IMR-90 (cell line): ENCODE measurements at regions not wholly inside any gene's neighbourhood (a gene's known extent, or its start where the extent isn't known, plus 50 kb on each side); places are given as distances from the start of the nearest gene placed in this dataset.

ENCODE experiments used
- ATAC-seq: fragments of 200-7000 bp; cut with Tn5 transposase; 2 replicates; pipeline ENCODE4 v1.9.1; 2020; ENCODE audit warnings: low read depth, mild to moderate bottlenecking, moderate library complexity
- BruUV-seq: library from RNA; stranded (reverse); fragments of 400-500 nt; replicated peaks from 2 replicates; lab custom pipeline; 2021; lab: Mats Ljungman, UMichigan
- CTCF ChIA-PET: fragments of 300-600 bp; formaldehyde crosslinking; extraction: SDS; loops from one replicate; lab custom pipeline; 2021; ENCODE audit warnings: antibody characterized with exemption; lab: Yijun Ruan, JAX
- POLR2A ChIA-PET: fragments of 300-600 bp; sonication (Branson Sonifier 250); formaldehyde crosslinking; loops from one replicate; lab custom pipeline; 2022; ENCODE audit warnings: antibody characterized with exemption; ENCODE audit not compliant: unreplicated experiment; lab: Charles Lee
- DNase-seq: peaks from one replicate; pipeline ENCODE4 v3.0.0; 2013
- H2AFZ ChIP-seq: replicated peaks from 2 replicates; pipeline ENCODE3; 2013; ENCODE audit warnings: low read length, mild to moderate bottlenecking; ENCODE audit not compliant: poor library complexity
- H2AK5ac ChIP-seq: 2 replicates; pipeline ENCODE4 v1.6.1; 2013; ENCODE audit warnings: low read depth, low read length, inconsistent platforms
- H2AK9ac ChIP-seq: replicated peaks from 2 replicates; pipeline ENCODE3; 2013; ENCODE audit warnings: mild to moderate bottlenecking, low read depth, low read length, moderate library complexity; ENCODE audit not compliant: poor library complexity
- H2BK120ac ChIP-seq: 2 replicates; pipeline ENCODE4 v1.6.1; 2013; ENCODE audit warnings: low read depth, low read length, inconsistent platforms
- H2BK15ac ChIP-seq: 3 replicates; pipeline ENCODE4 v1.6.1; 2013; ENCODE audit warnings: low read depth, low read length, inconsistent platforms
- H2BK20ac ChIP-seq: 2 replicates; pipeline ENCODE4 v1.6.1; 2013; ENCODE audit warnings: low read depth, mild to moderate bottlenecking, inconsistent platforms, low read length, moderate library complexity
- H2BK5ac ChIP-seq: 2 replicates; pipeline ENCODE4 v1.6.1; 2013; ENCODE audit warnings: mild to moderate bottlenecking, low read depth, low read length, inconsistent platforms; ENCODE audit not compliant: poor library complexity, severe bottlenecking
- H3K14ac ChIP-seq: replicated peaks from 2 replicates; pipeline ENCODE4 v1.6.1; 2013; ENCODE audit warnings: low read depth, low read length, inconsistent platforms
- H3K18ac ChIP-seq: 2 replicates; pipeline ENCODE4 v1.6.1; 2013; ENCODE audit warnings: low read depth, low read length, control low read depth
- H3K23ac ChIP-seq: 2 replicates; pipeline ENCODE4 v1.6.1; 2013; ENCODE audit warnings: low read depth, low read length, inconsistent platforms
- H3K27ac ChIP-seq: 2 replicates; pipeline ENCODE4 v1.5.1; 2013; ENCODE audit warnings: mild to moderate bottlenecking, control low read depth, low read length; ENCODE audit not compliant: insufficient read depth
- H3K27me3 ChIP-seq: 2 replicates; pipeline ENCODE4 v1.6.1; 2013; ENCODE audit warnings: low read length; ENCODE audit not compliant: control insufficient read depth, insufficient read depth
- H3K36me3 ChIP-seq: 2 replicates; pipeline ENCODE4 v1.6.1; 2013; ENCODE audit warnings: low read length, mixed read lengths; ENCODE audit not compliant: control insufficient read depth, insufficient read depth
- H3K4ac ChIP-seq: 2 replicates; pipeline ENCODE4 v1.6.1; 2013; ENCODE audit warnings: low read depth, low read length, inconsistent platforms
- H3K4me1 ChIP-seq: 2 replicates; pipeline ENCODE4 v1.6.1; 2013; ENCODE audit warnings: low read length, mixed read lengths; ENCODE audit not compliant: control insufficient read depth, insufficient read depth
- H3K4me2 ChIP-seq: 2 replicates; pipeline ENCODE4 v1.6.1; 2013; ENCODE audit warnings: low read depth, mild to moderate bottlenecking, control low read depth, low read length, moderate library complexity
- H3K4me3 ChIP-seq: 2 replicates; pipeline ENCODE4 v1.5.1; 2013; ENCODE audit warnings: low read depth, mild to moderate bottlenecking, control low read depth, low read length, moderate library complexity; ENCODE audit not compliant: insufficient read depth
- H3K56ac ChIP-seq: 2 replicates; pipeline ENCODE4 v1.6.1; 2013; ENCODE audit warnings: low read length, inconsistent platforms; ENCODE audit not compliant: insufficient read depth; ENCODE audit errors: extremely low read depth
- H3K79me1 ChIP-seq, 2 experiments: 2 replicates each; pipeline ENCODE4 v1.6.1; 2013; ENCODE audit warnings: low read length in 2 of 2, inconsistent platforms in 1 of 2, low read depth in 1 of 2
- H3K9ac ChIP-seq: 2 replicates; pipeline ENCODE4 v1.6.1; 2013; ENCODE audit warnings: low read depth, low read length, control low read depth
- H3K9me1 ChIP-seq: 2 replicates; pipeline ENCODE4 v1.6.1; 2013; ENCODE audit warnings: low read length, inconsistent platforms; ENCODE audit not compliant: insufficient read depth
- H3K9me3 ChIP-seq: 2 replicates; pipeline ENCODE4 v1.6.1; 2013; ENCODE audit warnings: low read length; ENCODE audit not compliant: control insufficient read depth, insufficient read depth
- H4K20me1 ChIP-seq: 2 replicates; pipeline ENCODE4 v1.6.1; 2013; ENCODE audit warnings: low read length, inconsistent platforms; ENCODE audit not compliant: insufficient read depth
- H4K5ac ChIP-seq: 2 replicates; pipeline ENCODE4 v1.6.1; 2013; ENCODE audit warnings: mild to moderate bottlenecking, low read depth, low read length, control low read depth
- H4K8ac ChIP-seq, 2 experiments: 2 replicates each; pipeline ENCODE4 v1.6.1; 2013; ENCODE audit warnings: low read depth in 2 of 2, low read length in 2 of 2, control low read depth in 1 of 2, inconsistent platforms in 1 of 2
- H4K91ac ChIP-seq: 2 replicates; pipeline ENCODE4 v1.6.1; 2013; ENCODE audit warnings: low read depth, low read length, inconsistent platforms; ENCODE audit not compliant: insufficient read depth
- BHLHE40 ChIP-seq: fragments of 150-350 bp; IDR thresholded peaks from 2 replicates; pipeline ENCODE4 v1.6.1; 2016; ENCODE audit warnings: mild to moderate bottlenecking, low read depth, low read length
- CEBPB ChIP-seq: IDR thresholded peaks from 2 replicates; pipeline ENCODE4 v1.6.1; 2012; ENCODE audit warnings: low read depth, low read length, improper control_type of control experiment
- CHD1 ChIP-seq: IDR thresholded peaks from 2 replicates; pipeline ENCODE4 v1.6.1; 2012; ENCODE audit warnings: low read depth, low read length, improper control_type of control experiment
- FOS ChIP-seq: fragments of 150-350 bp; IDR thresholded peaks from 2 replicates; pipeline ENCODE4 v1.6.1; 2016; ENCODE audit warnings: low read depth, low read length
- MAFK ChIP-seq: IDR thresholded peaks from 2 replicates; pipeline ENCODE4 v1.6.1; 2012; ENCODE audit warnings: low read depth, low read length, improper control_type of control experiment
- RAD21 ChIP-seq: IDR thresholded peaks from 2 replicates; pipeline ENCODE4 v1.6.1; 2012; ENCODE audit warnings: low read length, improper control_type of control experiment
- SMC3 ChIP-seq: fragments of 150-350 bp; IDR thresholded peaks from 2 replicates; pipeline ENCODE4 v1.6.1; 2016; ENCODE audit warnings: low read depth, mild to moderate bottlenecking, antibody characterized with exemption, low read length, moderate library complexity
- WGBS, 2 experiments: methylation state at CpG; one replicate each; pipeline versions ENCODE4 v1.1.5 to v1.1.7; 2013; ENCODE audit warnings: missing lambda C conversion rate in 2 of 2; ENCODE audit not compliant: insufficient read length in 1 of 2; ENCODE audit errors: extremely low coverage in 2 of 2; 5-methylcytosine and 5-hydroxymethylcytosine counted together
- dilution Hi-C: fragments of 300-500 bp; cut with HindIII; formaldehyde crosslinking; loops from one replicate; pipeline ENCODE4 v1.14.3; 2018; ENCODE audit warnings: low sequenced_read_pairs; ENCODE audit not compliant: unreplicated experiment
- in situ Hi-C: fragments of 300-500 bp; cut with MboI; formaldehyde crosslinking; loops from 3 replicates; pipeline ENCODE4 v1.14.3; 2019; ENCODE audit warnings: low sequenced_read_pairs, inconsistent platforms, mixed read lengths
- intact Hi-C: fragments of 100-400 bp; cut with micrococcal nuclease; formaldehyde crosslinking; loops from 2 replicates; pipeline ENCODE4 v1.10.0; 2022
- TF ChIP-seq, protein P1 (sequence below): fragments of 150-350 bp; IDR thresholded peaks from 2 replicates; pipeline ENCODE4 v1.6.1; 2016; ENCODE audit warnings: low read depth, mild to moderate bottlenecking, low read length, moderate library complexity, borderline replicate concordance
- TF ChIP-seq, protein P2 (sequence below): fragments of 150-350 bp; IDR thresholded peaks from 2 replicates; pipeline ENCODE4 v1.6.1; 2017; ENCODE audit warnings: mild to moderate bottlenecking, antibody characterized with exemption, low read length, low read depth

GRCh38 chr4:126468144-126468543, 1153.4 kb downstream of the FAT4 start:
- Histone ChIP-seq H4K5ac (peak overlapping the region; percentile 12; the same call in 1 of the 2 replicates), H3K9me1 (no peaks in the 10 kb centered on the region), H3K4me2 (no peak overlapping the region), H2BK20ac (peak overlapping the region; percentile 82), H3K36me3 (no peaks in the 10 kb centered on the region), H3K4ac (peak overlapping the region; percentile 80), H2BK120ac (peak overlapping the region; percentile 87), H3K18ac (peak overlapping the region; percentile 76; the same call in 1 of the 2 replicates), H3K9me3 (no peaks in the 10 kb centered on the region), H4K8ac (peak overlapping the region in 1 of 2 experiments; percentile 79; a peak in 1 of 4 replicates), H4K20me1 (no peaks in the 10 kb centered on the region), H2AFZ (no peak overlapping the region), H3K4me1 (peaks cover 5% of the 10 kb centered on the region), H4K91ac (peak overlapping the region; percentile 69; the same call in 1 of the 2 replicates), H3K27ac (peak overlapping the region; percentile 80; the same call in 1 of the 2 replicates), H3K23ac (peak overlapping the region; percentile 24; the same call in 1 of the 2 replicates), H3K9ac (no peak overlapping the region), H3K4me3 (no peak overlapping the region), H3K27me3 (no peaks in the 10 kb centered on the region), H2BK5ac (peak overlapping the region; percentile 82), H3K14ac (no peak overlapping the region; the same call in 1 of the 2 replicates), H2AK9ac (peak overlapping the region; percentile 61), H2AK5ac (peak overlapping the region; percentile 69), H3K56ac (peak overlapping the region; percentile 39; the same call in 1 of the 2 replicates), H3K79me1 (no peaks in the 10 kb centered on the region), H2BK15ac (peak overlapping the region; percentile 85; the same call in 1 of the 3 replicates)
- no TSS peak for BruUV-seq
- DNase-seq (no peak), ATAC-seq (peak; percentile 24; the same call in 1 of the 2 replicates)
- intact Hi-C loops, result no loop called here
- no CpG with 5 or more reads among the region's 1 CpG for WGBS, 2 experiments
- CTCF ChIA-PET, result interaction anchor here (0.6 kb wide), 1 partner anchor 811 kb away, joined by 3 read pairs; no protein-coding TSS in a partner anchor
- in situ Hi-C loops, result no loop called here
- dilution Hi-C loops, result no loop called here
- POLR2A ChIA-PET, result no interaction called here
- no peak for TF ChIP-seq SMC3
- no peak for TF ChIP-seq CEBPB
- TF ChIP-seq, protein P1, sequence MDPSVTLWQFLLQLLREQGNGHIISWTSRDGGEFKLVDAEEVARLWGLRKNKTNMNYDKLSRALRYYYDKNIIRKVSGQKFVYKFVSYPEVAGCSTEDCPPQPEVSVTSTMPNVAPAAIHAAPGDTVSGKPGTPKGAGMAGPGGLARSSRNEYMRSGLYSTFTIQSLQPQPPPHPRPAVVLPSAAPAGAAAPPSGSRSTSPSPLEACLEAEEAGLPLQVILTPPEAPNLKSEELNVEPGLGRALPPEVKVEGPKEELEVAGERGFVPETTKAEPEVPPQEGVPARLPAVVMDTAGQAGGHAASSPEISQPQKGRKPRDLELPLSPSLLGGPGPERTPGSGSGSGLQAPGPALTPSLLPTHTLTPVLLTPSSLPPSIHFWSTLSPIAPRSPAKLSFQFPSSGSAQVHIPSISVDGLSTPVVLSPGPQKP, result no peak
- TF ChIP-seq BHLHE40, result no peak
- TF ChIP-seq CHD1, result no peak
- TF ChIP-seq RAD21, result no peak
- TF ChIP-seq FOS, result no peak
- TF ChIP-seq MAFK, result no peak
- TF ChIP-seq, protein P2, sequence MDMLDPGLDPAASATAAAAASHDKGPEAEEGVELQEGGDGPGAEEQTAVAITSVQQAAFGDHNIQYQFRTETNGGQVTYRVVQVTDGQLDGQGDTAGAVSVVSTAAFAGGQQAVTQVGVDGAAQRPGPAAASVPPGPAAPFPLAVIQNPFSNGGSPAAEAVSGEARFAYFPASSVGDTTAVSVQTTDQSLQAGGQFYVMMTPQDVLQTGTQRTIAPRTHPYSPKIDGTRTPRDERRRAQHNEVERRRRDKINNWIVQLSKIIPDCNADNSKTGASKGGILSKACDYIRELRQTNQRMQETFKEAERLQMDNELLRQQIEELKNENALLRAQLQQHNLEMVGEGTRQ, result no peak
